ENCODE measurements at regions not wholly inside any gene's neighbourhood (a gene's known extent, or its start where the extent isn't known, plus 50 kb on each side); places are given as distances from the start of the nearest gene placed in this dataset.
A peak's percentile ranks its signal among the peaks of the same experiment; 100 is the strongest.

DNA sequence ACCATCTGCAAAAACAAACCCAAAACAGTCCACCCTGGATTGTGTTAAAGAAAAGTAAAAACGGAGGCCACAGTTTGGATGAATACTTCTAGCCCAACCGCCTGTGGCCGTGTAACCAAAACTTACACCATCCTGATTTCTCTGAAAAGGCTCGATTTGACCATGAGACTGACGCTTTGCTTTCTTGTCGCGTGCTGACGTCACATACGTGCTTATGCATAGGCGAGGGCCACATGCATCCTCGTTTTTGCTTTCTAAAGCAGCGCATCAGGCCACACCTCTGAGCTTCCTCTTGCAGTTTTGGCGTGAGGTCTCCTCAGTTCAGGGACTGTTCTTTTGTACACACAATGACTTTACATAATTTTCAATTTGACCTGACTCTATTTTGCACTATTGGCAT lies 526.6 kb downstream of the GLRX3 start:
- Histone ChIP-seq H3K27me3 (no peaks in the 10 kb centered on the region), H3K4me1 (no peaks in the 10 kb centered on the region), H3K27ac (no peak overlapping the region), H3K9me3 (no peaks in the 10 kb centered on the region), H3K36me3 (no peaks in the 10 kb centered on the region), H3K4me3 (no peak overlapping the region)
- no peak for ATAC-seq
- intact Hi-C loops (cut with DNase I), result no loop called here
- no peak for DNase-seq
- 62% methylated on average over 13 of the region's 13 CpGs for WGBS (ENCODE audit: insufficient coverage, low coverage, low lambda C conversion rate, missing lambda C conversion rate)
- TF ChIP-seq POLR2A (IDR thresholded peaks at IDR 0.05), result no peak
- TF ChIP-seq, protein P1, sequence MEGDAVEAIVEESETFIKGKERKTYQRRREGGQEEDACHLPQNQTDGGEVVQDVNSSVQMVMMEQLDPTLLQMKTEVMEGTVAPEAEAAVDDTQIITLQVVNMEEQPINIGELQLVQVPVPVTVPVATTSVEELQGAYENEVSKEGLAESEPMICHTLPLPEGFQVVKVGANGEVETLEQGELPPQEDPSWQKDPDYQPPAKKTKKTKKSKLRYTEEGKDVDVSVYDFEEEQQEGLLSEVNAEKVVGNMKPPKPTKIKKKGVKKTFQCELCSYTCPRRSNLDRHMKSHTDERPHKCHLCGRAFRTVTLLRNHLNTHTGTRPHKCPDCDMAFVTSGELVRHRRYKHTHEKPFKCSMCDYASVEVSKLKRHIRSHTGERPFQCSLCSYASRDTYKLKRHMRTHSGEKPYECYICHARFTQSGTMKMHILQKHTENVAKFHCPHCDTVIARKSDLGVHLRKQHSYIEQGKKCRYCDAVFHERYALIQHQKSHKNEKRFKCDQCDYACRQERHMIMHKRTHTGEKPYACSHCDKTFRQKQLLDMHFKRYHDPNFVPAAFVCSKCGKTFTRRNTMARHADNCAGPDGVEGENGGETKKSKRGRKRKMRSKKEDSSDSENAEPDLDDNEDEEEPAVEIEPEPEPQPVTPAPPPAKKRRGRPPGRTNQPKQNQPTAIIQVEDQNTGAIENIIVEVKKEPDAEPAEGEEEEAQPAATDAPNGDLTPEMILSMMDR (IDR thresholded peaks at IDR 0.05), result no peak

DNA sequence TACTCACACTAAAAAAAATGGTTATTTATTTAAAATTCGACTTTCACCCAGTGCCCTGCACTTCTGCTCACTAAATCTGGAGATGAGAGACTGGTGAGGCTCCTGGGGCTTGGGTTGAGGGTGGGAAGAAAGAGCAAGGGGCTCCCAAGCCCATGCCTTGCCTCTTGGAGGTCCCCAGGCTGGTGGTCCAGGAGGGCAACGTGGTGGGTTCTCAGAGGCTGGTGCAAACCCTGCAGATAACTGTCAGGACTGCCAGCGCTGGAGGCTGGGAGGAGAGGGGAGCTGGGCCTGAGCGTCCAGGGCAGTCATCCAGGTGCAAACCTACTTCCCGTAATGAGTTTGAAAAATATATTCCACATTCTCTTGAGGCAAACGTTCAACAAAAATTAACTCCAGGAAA lies 528.3 kb downstream of the GLRX3 start:
- Histone ChIP-seq H3K27me3 (no peaks in the 10 kb centered on the region), H3K36me3 (no peaks in the 10 kb centered on the region), H3K27ac (no peak overlapping the region), H3K4me3 (no peak overlapping the region), H3K4me1 (no peaks in the 10 kb centered on the region), H3K9me3 (no peaks in the 10 kb centered on the region)
- intact Hi-C loops (cut with DNase I), result no loop called here
- DNase-seq (peak in 1 of 3 donors; percentile 26), ATAC-seq (no peak)
- 32% methylated on average over 2 of the region's 6 CpGs for WGBS (ENCODE audit: insufficient coverage, low coverage, low lambda C conversion rate, missing lambda C conversion rate)
- TF ChIP-seq POLR2A (IDR thresholded peaks at IDR 0.05), result no peak
- TF ChIP-seq, protein P1 (IDR thresholded peaks at IDR 0.05), result no peak

DNA sequence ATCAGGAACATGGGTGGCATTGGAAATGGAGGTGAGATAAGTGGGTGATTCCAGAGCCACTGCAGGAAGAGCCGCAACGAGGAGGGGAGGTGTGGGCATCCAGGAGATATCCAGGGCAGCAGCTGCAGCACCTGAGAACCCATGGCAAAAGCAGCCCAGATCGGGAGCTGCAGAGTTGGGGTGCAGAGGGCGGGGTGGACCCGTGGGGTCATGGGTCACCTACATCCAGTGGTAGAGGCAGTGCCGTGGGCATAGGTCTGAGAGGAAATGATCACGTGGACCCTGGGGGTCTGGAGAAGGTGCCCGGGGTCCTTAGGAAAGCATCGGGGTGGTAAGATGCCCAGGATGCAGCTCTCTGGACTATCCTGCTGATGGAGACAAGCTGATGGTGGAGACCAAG lies 530.0 kb downstream of the GLRX3 start:
- ATAC-seq (no peak), DNase-seq (no peak)
- no peaks in the 10 kb centered on the region for H3K9me3 ChIP-seq
- 62% methylated on average over 7 of the region's 9 CpGs for WGBS (ENCODE audit: insufficient coverage, low coverage, low lambda C conversion rate, missing lambda C conversion rate)
- intact Hi-C loops (cut with DNase I), result no loop called here
- no peaks in the 10 kb centered on the region for H3K4me1 ChIP-seq
- no peaks in the 10 kb centered on the region for H3K27me3 ChIP-seq
- H3K27ac ChIP-seq, result no peak overlapping the region
- no peaks in the 10 kb centered on the region for H3K36me3 ChIP-seq
- TF ChIP-seq POLR2A (IDR thresholded peaks at IDR 0.05), result no peak
- TF ChIP-seq, protein P1 (IDR thresholded peaks at IDR 0.05), result no peak
- H3K4me3 ChIP-seq, result no peak overlapping the region

DNA sequence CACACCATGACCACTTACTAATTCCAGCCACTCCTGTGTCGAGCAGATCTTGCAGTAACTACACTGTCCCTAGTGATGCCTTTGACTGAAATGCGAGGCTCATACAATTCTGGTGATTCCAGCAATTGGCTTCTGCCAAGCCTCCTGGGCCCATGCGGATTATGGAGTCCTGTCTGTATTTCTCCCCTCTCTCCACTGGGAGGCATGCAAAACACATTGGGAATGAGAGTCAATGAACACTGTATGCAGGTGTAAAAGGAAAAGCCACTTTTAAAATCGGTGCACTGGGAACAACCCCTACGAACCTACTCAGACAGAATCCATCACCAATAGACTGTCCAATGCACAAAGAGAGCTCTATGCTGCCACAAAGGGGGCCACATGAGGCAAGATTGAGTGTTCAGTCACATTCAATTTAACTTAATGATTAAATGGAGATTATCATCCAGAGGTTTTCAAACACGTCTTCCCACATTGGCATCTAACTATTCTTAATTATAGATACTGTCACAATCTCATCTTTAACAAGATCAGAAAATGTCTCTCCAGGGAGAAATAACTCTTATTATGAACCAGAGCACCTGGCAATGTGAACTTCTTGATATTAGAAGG lies 550.6 kb downstream of the GLRX3 start:
- H3K4me1 ChIP-seq, result no peaks in the 10 kb centered on the region
- H3K36me3 ChIP-seq, result no peaks in the 10 kb centered on the region
- no peaks in the 10 kb centered on the region for H3K9me3 ChIP-seq
- H3K27ac ChIP-seq, result no peak overlapping the region
- intact Hi-C loops (cut with DNase I), result no loop called here
- H3K27me3 ChIP-seq, result no peaks in the 10 kb centered on the region
- DNase-seq (no peak), ATAC-seq (peak; percentile 38 to 76 (median 63))
- WGBS (ENCODE audit: insufficient coverage, low coverage, low lambda C conversion rate, missing lambda C conversion rate), result 20% methylated on average over 6 of the region's 6 CpGs
- no peak overlapping the region for H3K4me3 ChIP-seq
- no peak for TF ChIP-seq POLR2A (IDR thresholded peaks at IDR 0.05)
- TF ChIP-seq, protein P1 (IDR thresholded peaks at IDR 0.05), result peak in 3 of 4 donors; percentile 29 to 35 (median 34)

DNA sequence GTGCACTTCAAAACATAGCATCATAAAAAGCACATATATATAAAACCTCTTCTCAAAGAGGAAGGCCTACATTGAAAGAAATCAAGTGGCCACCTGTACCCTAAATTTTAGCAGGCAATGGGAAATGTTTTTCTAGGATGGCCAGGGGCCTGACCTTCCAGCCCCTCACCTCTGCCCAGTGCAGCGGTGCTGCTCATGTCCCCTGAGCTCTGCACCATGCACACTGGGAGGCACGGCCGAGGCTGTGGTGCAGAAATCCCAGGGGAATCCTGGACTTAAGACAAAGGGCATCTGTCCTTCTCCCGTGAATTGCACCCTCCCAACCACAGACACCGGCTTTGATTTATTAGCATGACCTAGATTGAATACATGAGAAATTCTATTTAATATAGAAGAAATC lies 551.4 kb downstream of the GLRX3 start:
- H3K27me3 ChIP-seq, result no peaks in the 10 kb centered on the region
- 57% methylated on average over 5 of the region's 5 CpGs for WGBS (ENCODE audit: insufficient coverage, low coverage, low lambda C conversion rate, missing lambda C conversion rate)
- no peaks in the 10 kb centered on the region for H3K36me3 ChIP-seq
- H3K4me3 ChIP-seq, result no peak overlapping the region
- TF ChIP-seq, protein P1 (IDR thresholded peaks at IDR 0.05), result no peak
- no peak for TF ChIP-seq POLR2A (IDR thresholded peaks at IDR 0.05)
- no peaks in the 10 kb centered on the region for H3K4me1 ChIP-seq
- DNase-seq (no peak), ATAC-seq (no peak)
- H3K9me3 ChIP-seq, result no peaks in the 10 kb centered on the region
- no peak overlapping the region for H3K27ac ChIP-seq
- intact Hi-C loops (cut with DNase I), result no loop called here

Measured in right lobe of liver (tissue), 6 donors.